B cell (primary cell): ENCODE measurements at regions not wholly inside any gene's neighbourhood (a gene's known extent, or its start where the extent isn't known, plus 50 kb on each side); places are given as distances from the start of the nearest gene placed in this dataset.

Source experiments
- ATAC-seq: fragments of 200-7000 bp; cut with Tn5 transposase; one replicate; pipeline ENCODE4 v1.10.0; 2021; ENCODE audit warnings: low read depth, mild to moderate bottlenecking, moderate number of reproducible peaks, moderate library complexity
- CTCF ChIA-PET: fragments of 350-600 bp; sonication (Branson Sonifier 250); formaldehyde crosslinking; loops from one replicate; lab custom pipeline; 2021; ENCODE audit warnings: antibody characterized with exemption, inconsistent platforms; lab: Charles Lee
- POLR2A ChIA-PET: fragments of 350-600 bp; sonication (Branson Sonifier 250); formaldehyde crosslinking; loops from one replicate; lab custom pipeline; 2021; ENCODE audit warnings: antibody characterized with exemption; lab: Charles Lee
- DNase-seq: peaks from one replicate; pipeline ENCODE4 v3.0.0; 2013
- H2AFZ ChIP-seq: 2 replicates; pipeline ENCODE4 v1.6.1; 2012; ENCODE audit warnings: mild to moderate bottlenecking, low read depth, low read length; ENCODE audit not compliant: insufficient read depth, poor library complexity, severe bottlenecking
- H3K27ac ChIP-seq, 2 donors: 1 replicate in 1 of 2; 2 replicates in 1 of 2; pipeline ENCODE4 v1.5.1; 2012 to 2013; ENCODE audit warnings: low read length in 2 of 2, mild to moderate bottlenecking in 2 of 2, moderate library complexity in 1 of 2
- H3K27me3 ChIP-seq, 4 experiments: fragments of 200-600 bp in 1 of 4; sonication (generic) in 1 of 4; replicated peaks in 1 of 4; 1 replicate in 2 of 4; 2 replicates in 2 of 4; pipeline versions ENCODE4 v1.6.1 to v1.7.0; 2013 to 2016; ENCODE audit warnings: low read length in 3 of 4, mild to moderate bottlenecking in 2 of 4, mixed read lengths in 1 of 4, moderate library complexity in 1 of 4; ENCODE audit not compliant: insufficient read depth in 4 of 4, control insufficient read depth in 3 of 4; ENCODE audit errors: control extremely low read depth in 1 of 4
- H3K36me3 ChIP-seq, 2 experiments: replicated peaks in 1 of 2; 1 replicate in 1 of 2; 2 replicates in 1 of 2; pipeline versions ENCODE4 v1.6.1 to v1.7.1; 2013; ENCODE audit warnings: low read length in 1 of 2; ENCODE audit not compliant: insufficient read depth in 2 of 2, control insufficient read depth in 1 of 2; ENCODE audit errors: control extremely low read depth in 1 of 2, extremely low read depth in 1 of 2
- H3K4me1 ChIP-seq, 2 donors: fragments of 200-600 bp in 1 of 2; sonication (generic) in 1 of 2; 1 replicate in 1 of 2; 2 replicates in 1 of 2; pipeline versions ENCODE4 v1.5.1 to v1.6.1; 2013 to 2017; ENCODE audit warnings: low read length in 2 of 2; ENCODE audit not compliant: control insufficient read depth in 2 of 2, insufficient read depth in 2 of 2
- H3K4me2 ChIP-seq: replicated peaks from 2 replicates; pipeline ENCODE3; 2012; ENCODE audit warnings: mild to moderate bottlenecking, low read depth, low read length; ENCODE audit not compliant: poor library complexity, severe bottlenecking
- H3K4me3 ChIP-seq, 5 experiments: fragments of 200-600 bp in 1 of 5; sonication (generic) in 1 of 5; 1 replicate in 3 of 5; 2 replicates in 2 of 5; pipeline versions ENCODE4 v1.5.1 to v1.7.0; 2011 to 2016; ENCODE audit warnings: low read length in 4 of 5, mild to moderate bottlenecking in 4 of 5, low read depth in 2 of 5, control low read depth in 1 of 5, moderate library complexity in 1 of 5; ENCODE audit not compliant: insufficient read depth in 1 of 5; ENCODE audit errors: control extremely low read depth in 1 of 5, extremely low read depth in 1 of 5
- H3K79me2 ChIP-seq: fragments of 200-600 bp; sonication (generic); one replicate; pipeline ENCODE4 v1.6.0; 2016; ENCODE audit warnings: low read length; ENCODE audit not compliant: control insufficient read depth, insufficient read depth
- H3K9ac ChIP-seq: fragments of 200-600 bp; sonication (generic); 2 replicates; pipeline ENCODE4 v1.6.1; 2017; ENCODE audit warnings: mild to moderate bottlenecking, low read length, moderate library complexity
- H3K9me3 ChIP-seq, 3 donors: one replicate each; pipeline versions ENCODE4 v1.6.1 to v1.7.1; 2013; ENCODE audit warnings: low read length in 2 of 3; ENCODE audit not compliant: control insufficient read depth in 2 of 3, insufficient read depth in 1 of 3; ENCODE audit errors: control extremely low read depth in 1 of 3
- H4K20me1 ChIP-seq: 2 replicates; pipeline ENCODE4 v1.6.0; 2012; ENCODE audit warnings: mild to moderate bottlenecking, low read length; ENCODE audit not compliant: insufficient read depth, control insufficient read depth, poor library complexity, severe bottlenecking
- H3K27ac Mint-ChIP-seq: one replicate; pipeline ENCODE4 v1.8.0; 2021; ENCODE audit warnings: mixed read lengths
- H3K27me3 Mint-ChIP-seq: one replicate; pipeline ENCODE4 v1.8.0; 2021; ENCODE audit warnings: mixed read lengths
- H3K4me1 Mint-ChIP-seq: one replicate; pipeline ENCODE4 v1.8.0; 2021; ENCODE audit warnings: mixed read lengths
- H3K4me3 Mint-ChIP-seq: one replicate; pipeline ENCODE4 v1.8.0; 2021; ENCODE audit warnings: mixed read lengths
- H3K9me3 Mint-ChIP-seq: one replicate; pipeline ENCODE4 v1.8.0; 2022; ENCODE audit warnings: mixed read lengths; ENCODE audit not compliant: insufficient read depth
- EZH2 ChIP-seq: IDR thresholded peaks from 2 replicates; pipeline ENCODE4 v1.6.1; 2012; ENCODE audit warnings: borderline replicate concordance, low read depth, mild to moderate bottlenecking, moderate library complexity, low read length; ENCODE audit not compliant: insufficient read depth, poor library complexity, severe bottlenecking
- WGBS: methylation state at CpG from one replicate; pipeline ENCODE4 v1.1.5; 2013; ENCODE audit warnings: missing lambda C conversion rate; ENCODE audit not compliant: insufficient coverage; 5-methylcytosine and 5-hydroxymethylcytosine counted together
- intact Hi-C: fragments of 100-400 bp; cut with micrococcal nuclease; formaldehyde crosslinking; loops from one replicate; pipeline ENCODE4 v1.10.0; 2022
- TF ChIP-seq, protein P1 (sequence below): fragments of 200-600 bp; IDR thresholded peaks from one replicate; pipeline ENCODE4 v1.8.0; 2022; ENCODE audit warnings: antibody characterized with exemption, mild to moderate bottlenecking

DNA sequence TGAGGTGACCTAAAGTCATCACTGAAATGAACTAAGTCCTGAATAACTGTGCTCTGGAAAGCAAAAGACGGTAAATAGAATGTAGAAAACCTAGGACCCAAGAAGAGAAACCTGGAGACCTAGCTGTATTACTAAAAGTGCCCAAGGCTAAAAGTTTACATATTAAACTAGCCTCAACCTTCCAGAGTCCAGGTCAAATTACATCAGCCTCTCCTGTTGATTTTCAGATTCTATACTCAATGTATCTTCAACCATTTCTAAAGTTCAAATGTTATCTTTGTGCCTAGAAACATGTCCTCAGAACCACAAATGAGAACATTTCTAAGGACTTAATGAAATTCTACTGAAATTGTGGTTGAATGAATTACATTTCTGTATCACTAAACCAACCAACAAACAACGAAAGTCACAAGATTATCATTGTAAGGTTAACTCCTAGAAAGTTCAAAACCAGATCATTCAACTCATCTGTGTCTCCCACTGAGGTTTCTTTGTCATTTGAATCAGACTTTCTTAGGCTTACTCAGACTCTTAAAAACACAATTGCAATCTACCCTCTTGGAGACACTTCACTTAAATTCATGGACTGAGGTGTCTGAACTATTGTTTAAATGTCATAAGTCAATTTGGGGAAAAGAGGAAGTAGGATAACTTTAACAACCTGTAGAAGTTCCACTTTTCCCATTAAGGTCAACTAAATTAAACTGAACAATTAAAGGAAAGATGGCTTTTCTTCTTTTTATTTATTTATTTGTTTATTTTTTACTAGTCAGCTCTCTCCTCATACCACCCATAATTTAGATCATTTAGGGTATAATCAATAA, 207.7 kb downstream of the BARHL2 start:
- no peaks in the 10 kb centered on the region for H4K20me1 ChIP-seq
- no peak overlapping the region for H3K4me3 ChIP-seq
- no peaks in the 10 kb centered on the region for H3K36me3 ChIP-seq
- H3K4me1 ChIP-seq: no peaks in the 10 kb centered on the region
- ATAC-seq: no peak
- no peaks in the 10 kb centered on the region for H3K27me3 Mint-ChIP-seq
- no peak for TF ChIP-seq EZH2
- TF ChIP-seq, protein P1, sequence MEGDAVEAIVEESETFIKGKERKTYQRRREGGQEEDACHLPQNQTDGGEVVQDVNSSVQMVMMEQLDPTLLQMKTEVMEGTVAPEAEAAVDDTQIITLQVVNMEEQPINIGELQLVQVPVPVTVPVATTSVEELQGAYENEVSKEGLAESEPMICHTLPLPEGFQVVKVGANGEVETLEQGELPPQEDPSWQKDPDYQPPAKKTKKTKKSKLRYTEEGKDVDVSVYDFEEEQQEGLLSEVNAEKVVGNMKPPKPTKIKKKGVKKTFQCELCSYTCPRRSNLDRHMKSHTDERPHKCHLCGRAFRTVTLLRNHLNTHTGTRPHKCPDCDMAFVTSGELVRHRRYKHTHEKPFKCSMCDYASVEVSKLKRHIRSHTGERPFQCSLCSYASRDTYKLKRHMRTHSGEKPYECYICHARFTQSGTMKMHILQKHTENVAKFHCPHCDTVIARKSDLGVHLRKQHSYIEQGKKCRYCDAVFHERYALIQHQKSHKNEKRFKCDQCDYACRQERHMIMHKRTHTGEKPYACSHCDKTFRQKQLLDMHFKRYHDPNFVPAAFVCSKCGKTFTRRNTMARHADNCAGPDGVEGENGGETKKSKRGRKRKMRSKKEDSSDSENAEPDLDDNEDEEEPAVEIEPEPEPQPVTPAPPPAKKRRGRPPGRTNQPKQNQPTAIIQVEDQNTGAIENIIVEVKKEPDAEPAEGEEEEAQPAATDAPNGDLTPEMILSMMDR: no peak
- intact Hi-C loops: no loop called here
- no peak overlapping the region for H2AFZ ChIP-seq
- H3K4me2 ChIP-seq: no peak overlapping the region
- H3K9ac ChIP-seq: no peak overlapping the region
- ChIA-PET CTCF (no interaction called here), POLR2A (no interaction called here)
- 80% methylated on average over 1 of the region's 2 CpGs for WGBS
- H3K79me2 ChIP-seq: no peaks in the 10 kb centered on the region
- H3K4me3 Mint-ChIP-seq: no peak overlapping the region
- no peaks in the 10 kb centered on the region for H3K4me1 Mint-ChIP-seq
- no peak overlapping the region for H3K27ac ChIP-seq
- no peaks in the 10 kb centered on the region for H3K9me3 ChIP-seq
- H3K27ac Mint-ChIP-seq: no peak overlapping the region
- H3K9me3 Mint-ChIP-seq: no peaks in the 10 kb centered on the region
- DNase-seq: no peak
- H3K27me3 ChIP-seq: no peaks in the 10 kb centered on the region

DNA sequence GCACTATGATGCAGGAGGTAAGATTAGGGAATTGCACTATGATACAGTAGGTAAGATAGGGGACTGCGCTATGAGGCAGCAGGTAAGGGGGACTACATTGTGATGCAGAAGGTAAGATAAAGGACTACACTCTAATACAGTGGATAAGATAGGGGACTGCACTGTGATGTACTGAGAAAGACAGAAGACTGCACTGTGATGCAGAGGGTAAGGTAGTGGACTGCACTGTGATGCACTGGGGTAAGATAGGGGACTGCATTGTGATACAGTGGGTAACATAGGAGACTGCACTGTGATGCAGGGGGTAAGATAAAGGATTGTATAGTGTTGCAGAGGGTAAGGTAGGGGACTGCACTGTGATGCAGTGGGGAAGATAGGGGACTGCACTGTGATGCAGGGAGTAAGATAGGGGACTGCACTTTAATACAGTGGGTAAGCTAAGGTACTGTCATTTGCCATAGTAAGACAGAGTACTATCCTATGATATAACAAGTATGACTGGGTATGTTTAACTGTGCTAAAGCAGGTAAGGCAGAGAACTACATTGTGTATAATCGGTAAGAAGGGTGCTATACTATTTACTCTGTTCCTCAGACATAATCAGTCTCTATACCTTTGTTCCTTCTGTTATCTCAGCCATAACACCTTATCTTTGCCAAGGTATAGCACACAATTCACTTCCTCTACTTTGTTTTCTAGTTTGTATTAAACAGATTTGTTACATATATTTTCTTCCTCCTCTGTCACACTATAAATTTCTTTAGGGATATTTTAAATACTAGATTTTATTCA, 208.5 kb downstream of the BARHL2 start:
- DNase-seq (no peak), ATAC-seq (no peak)
- Histone ChIP-seq H3K9me3 (no peaks in the 10 kb centered on the region), H3K4me3 (no peak overlapping the region), H3K9ac (no peak overlapping the region), H3K79me2 (no peaks in the 10 kb centered on the region), H2AFZ (no peak overlapping the region), H3K4me1 (no peaks in the 10 kb centered on the region), H3K36me3 (no peaks in the 10 kb centered on the region), H3K27me3 (no peaks in the 10 kb centered on the region), H4K20me1 (no peaks in the 10 kb centered on the region), H3K4me2 (no peak overlapping the region), H3K27ac (no peak overlapping the region)
- Mint-ChIP-seq H3K27me3 (no peaks in the 10 kb centered on the region), H3K4me1 (no peaks in the 10 kb centered on the region), H3K9me3 (no peaks in the 10 kb centered on the region), H3K4me3 (no peak overlapping the region), H3K27ac (no peak overlapping the region)
- intact Hi-C loops: no loop called here
- 100% methylated on average over 1 of the region's 2 CpGs for WGBS
- ChIA-PET CTCF (no interaction called here), POLR2A (no interaction called here)
- TF ChIP-seq, protein P1: no peak
- TF ChIP-seq EZH2: no peak
